ENCODE measurements at regions not wholly inside any gene's neighbourhood (a gene's known extent, or its start where the extent isn't known, plus 50 kb on each side); places are given as distances from the start of the nearest gene placed in this dataset.

GRCh38 chr7:25722856-25723255, 429.1 kb upstream of the NFE2L3 start:
- TF ChIP-seq POLR2A (IDR thresholded peaks at IDR 0.05), result no peak
- no peak for TF ChIP-seq CTCF (IDR thresholded peaks at IDR 0.05)
